ENCODE measurements at regions not wholly inside any gene's neighbourhood (a gene's known extent, or its start where the extent isn't known, plus 50 kb on each side); places are given as distances from the start of the nearest gene placed in this dataset.

DNA sequence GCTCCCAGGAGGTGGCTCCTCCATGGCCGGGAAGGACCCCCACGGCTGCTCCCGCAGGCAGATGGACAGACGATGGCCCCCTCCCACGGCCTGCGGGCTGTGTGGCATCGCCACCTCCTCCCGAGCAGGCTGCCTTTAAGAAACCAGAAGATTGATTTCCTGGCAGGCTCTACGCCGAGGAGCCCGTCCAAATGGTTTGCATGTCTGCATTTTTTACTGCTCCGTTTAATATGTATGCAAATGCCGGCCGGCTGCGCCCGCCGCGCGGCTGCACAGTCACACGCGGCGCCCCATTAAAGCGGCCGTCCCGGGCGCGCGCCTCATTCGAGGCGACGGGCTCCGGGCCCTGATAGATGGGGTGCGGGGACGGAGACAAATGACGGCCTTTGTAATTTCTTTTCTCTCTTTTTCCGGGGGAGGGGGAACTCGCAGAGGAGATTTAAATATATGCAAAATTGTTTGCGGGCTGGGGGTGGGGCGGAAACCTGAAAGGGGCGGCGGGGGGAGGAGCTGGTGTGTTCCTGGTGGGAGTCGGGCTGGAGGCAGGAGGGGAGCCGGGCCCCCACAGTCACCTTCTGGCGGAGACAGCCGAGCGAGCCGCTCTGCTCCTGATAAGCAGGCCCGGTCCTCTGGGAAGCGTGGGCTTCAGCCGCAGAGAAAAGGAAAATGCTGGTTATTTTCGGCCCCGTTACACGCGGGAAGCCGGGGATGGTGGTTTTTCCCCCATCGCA is 158.7 kb upstream of the IER5L start:
- no peak for DNase-seq

DNA sequence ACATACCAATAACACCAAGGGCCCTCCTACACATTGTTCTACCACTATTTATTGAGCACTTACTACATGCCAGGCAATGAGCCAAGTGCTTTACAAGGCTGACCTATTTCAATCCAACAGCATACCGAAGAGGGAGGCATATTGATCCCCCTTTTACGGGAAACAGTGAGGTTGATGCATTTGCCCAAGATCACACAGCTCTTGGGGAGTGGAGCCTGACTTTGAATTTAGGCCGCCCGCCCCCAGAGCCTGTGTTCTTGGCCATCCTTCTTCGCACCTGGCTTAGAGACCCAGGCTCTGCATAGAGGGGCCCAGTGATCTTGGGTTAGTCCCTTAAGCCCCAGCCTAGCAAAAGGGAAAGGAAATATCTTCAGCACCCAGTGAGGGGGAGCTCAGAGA is 158.1 kb upstream of the IER5L start:
- no peak for DNase-seq

DNA sequence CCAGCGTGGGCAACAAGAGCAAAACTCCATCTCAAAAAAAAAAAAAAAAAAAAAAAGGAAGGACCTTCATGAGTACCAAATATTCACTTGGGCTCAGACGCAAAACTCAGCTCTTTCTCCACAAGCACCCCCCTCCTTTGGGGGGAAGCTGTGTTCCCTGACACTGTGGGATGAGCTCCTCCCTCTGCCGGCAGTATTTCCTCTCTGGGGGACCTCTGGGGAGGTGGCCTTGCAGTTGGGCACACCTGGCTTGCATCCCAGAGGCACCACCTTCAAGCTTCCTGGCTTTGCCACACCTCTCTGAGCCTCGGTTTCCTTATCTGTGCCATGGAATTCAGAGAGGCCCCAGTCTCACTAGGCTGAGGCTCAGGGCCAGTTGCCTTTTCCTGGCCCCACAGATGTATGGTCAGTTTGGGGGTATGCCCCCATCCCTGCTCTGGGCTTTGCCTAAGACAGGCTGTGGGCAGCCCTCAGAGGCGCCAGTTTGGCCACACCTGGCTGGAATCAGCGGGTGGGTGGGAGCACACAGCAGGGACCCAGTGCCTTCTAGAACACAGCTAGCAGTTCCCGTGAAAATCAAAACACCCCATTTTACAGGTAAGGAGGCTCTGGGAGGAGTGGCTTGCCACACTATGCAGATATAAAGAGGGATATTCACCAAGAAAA is 157.5 kb upstream of the IER5L start:
- DNase-seq: no peak

DNA sequence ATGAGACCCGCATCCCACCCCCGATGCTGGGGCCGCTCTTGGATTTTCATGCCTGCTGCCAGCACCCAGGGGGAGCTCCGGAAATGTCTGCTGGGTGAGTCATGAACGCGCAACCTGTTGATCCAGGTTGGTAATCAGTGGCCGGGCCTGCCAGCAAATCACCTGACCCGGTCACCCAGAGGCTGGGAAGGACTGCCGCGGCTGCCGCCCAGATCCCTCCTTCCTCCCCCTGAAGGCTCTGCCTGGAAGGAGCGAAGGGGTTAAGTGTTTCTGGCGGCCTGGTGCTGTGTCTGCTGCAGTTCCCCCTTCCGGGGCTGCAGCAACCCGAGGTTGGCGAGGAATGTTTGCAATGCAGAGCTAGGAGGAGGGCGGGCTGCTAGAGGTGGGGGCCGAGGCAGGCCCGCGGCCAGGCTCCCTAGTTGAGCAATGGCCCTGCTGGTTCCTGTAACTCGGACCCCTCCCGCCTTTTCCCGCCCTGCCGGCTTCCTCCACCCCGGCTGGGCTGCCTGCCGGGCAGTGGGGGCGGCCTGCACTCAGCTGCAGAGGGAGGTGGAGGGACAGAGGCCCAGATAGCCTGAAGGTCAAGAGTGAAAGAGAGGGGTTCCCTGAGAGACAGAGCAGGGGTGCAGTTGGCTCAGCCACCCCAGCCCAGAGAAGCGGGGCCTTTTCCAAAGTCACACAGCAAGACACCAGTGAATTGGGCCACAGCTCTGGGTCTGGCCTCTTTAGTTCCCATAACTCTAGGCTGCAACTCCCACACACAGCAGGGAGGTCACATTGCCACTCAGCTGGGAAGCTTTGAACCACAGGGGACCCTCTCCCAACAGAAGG is 156.3 kb upstream of the IER5L start:
- DNase-seq: no peak

DNA sequence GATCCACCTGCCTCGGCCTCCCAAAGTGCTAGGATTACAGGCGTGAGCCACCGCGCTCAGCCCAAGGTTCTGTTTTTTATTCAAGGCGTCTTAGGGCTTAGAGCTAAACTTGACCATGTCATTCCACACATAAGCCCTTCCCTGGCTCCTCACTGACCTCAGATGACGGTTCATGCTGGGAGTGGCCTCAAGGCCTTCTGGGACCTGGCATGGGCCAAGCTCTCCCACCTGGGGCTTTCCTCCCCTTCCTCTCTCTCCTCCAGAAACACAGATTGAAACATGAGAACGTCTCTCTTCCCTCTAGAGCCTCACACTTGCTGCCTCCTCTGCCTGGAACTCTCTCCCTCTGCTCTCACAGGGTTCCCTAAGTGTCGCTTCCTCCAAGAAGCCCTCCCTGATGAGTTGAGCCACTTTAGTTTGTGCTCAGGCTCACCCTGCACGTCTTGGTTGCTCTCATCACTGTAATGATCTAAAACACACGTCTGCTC is 155.6 kb upstream of the IER5L start:
- no peak for DNase-seq

DNA sequence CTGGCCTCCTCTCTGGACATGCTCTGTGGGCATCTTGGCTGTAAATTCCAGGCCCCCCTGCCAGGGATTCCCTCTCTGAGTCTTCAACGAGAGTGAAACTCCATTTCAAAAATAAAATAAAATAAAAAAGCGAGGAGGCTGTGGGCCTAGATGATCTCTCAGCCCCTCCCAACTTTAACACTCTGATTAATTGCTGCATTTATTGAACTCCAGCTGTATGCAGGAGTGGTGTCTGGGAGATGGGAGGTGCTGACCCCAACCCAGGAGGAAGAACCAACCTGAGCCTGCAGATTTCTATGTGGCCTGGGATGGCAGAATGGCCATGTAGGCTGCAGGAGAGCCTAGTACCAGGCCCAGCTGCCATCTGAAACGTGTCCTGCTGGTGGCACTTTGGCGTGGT is 154.5 kb upstream of the IER5L start:
- DNase-seq: no peak

DNA sequence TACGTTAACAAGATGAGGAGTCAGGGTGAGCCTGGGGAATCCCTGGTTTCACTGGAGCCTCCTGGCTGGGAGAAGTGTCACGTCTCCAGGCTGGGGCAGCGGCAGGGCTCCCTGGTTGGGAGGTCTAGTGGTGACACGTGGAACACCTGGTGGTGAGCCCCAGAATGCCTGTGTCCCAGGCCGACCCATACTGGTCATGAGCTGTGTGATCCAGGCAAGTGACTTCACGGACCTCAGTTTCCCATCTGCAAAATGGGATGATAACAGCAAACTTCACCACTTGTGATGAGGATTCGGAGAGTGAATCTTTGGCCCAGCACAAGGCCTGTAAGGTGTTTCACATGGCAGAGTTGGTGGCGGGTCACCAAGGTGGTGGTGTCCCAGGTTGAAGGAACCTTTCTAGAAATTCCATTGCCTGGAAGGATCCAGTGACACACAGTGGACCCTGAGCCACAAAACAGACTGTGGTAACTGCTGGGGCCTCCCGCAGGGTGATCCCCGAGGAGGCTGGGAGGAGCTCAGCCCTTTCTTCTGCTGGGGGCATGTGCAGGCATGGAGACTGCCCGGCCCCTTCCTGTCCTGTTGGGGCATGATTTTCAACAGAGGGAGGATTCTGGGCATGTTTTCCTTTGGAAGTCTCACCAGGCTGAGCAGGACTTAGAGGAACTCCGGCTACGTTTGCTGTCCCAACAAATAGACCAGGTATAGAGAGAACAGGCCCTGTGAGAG is 153.9 kb upstream of the IER5L start:
- no peak for DNase-seq

DNA sequence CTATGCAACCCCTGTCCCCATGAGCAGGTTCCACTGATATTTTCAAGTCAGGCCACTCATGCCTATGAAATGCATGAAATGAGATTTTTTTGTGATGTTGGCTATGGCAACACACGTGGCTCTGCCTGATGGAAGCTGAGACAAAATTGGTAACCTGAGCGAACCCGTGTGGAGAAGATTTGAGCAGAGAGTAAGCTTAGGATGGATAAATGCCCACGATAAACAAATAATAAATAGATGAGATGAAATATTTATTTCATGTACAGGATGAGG is 153.4 kb upstream of the IER5L start:
- no peak for DNase-seq

DNA sequence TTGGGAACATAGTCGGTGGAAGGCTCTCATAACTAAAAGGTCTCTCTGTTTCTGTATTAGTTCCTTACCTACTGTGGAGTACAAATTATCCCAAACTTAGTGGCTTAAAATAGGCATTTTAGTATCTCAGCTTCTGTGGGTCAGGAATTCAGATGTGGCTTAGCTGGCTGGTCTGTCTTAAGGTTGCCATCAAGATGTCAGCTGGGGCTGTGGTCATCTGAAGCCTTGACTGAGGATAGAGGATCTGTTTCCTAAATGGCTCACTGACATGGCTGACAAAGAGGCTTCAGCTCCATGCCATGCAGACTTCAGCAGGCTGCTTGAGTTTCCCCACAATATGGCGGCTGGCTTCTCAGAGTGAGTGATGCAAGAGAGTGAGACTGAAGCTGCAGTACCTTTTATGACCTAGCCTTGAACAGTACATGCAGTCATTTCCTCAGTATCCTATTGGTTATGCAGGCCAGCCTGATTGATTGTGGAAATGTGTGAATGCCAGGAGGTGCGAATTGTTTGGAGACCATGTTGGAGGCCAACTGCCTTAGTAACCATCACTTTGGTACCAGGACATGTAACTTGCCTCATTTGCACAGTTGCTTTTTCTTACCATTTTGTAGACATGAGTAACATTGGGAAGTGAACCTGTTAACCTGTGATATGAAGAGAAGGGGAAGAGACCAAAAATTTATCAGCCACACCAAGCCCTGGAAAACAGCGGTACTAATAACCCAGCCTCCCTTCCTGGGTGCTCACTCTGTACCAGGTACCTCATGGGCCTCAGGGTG is 152.8 kb upstream of the IER5L start:
- no peak for DNase-seq

DNA sequence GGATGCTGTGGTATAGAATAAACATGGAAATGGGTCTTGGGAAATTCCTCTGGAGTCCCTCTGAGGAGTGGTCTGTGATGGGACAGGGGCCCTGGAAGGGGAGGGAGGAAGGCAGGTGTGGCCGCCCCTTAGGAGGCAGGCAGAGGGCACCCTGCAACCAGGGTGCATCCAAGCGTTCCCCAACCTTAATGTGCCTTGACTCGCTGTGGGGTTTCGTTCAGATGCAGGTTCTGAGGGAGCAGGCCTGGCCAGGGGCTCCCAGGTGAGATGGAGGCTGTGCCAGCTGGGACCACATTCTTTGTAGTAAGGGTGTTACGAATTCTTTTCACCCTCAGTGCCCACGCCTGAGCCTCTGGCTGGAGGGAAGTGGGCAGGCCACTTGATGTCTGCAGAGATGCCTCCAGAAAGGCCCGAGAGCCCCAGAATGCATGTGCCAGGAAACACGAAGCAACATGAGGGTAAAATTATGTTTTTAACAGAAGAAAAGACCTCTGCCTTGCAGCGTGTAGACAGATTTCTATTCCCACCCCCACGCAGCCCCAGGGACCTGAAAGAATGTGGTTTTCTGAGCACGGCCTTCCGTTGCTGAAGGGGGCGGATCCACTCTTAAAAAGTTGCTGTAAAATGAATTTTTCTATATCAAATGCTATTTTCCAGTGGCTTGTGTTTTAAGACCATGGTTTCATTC is 150.4 kb upstream of the IER5L start:
- no peak for DNase-seq

DNA sequence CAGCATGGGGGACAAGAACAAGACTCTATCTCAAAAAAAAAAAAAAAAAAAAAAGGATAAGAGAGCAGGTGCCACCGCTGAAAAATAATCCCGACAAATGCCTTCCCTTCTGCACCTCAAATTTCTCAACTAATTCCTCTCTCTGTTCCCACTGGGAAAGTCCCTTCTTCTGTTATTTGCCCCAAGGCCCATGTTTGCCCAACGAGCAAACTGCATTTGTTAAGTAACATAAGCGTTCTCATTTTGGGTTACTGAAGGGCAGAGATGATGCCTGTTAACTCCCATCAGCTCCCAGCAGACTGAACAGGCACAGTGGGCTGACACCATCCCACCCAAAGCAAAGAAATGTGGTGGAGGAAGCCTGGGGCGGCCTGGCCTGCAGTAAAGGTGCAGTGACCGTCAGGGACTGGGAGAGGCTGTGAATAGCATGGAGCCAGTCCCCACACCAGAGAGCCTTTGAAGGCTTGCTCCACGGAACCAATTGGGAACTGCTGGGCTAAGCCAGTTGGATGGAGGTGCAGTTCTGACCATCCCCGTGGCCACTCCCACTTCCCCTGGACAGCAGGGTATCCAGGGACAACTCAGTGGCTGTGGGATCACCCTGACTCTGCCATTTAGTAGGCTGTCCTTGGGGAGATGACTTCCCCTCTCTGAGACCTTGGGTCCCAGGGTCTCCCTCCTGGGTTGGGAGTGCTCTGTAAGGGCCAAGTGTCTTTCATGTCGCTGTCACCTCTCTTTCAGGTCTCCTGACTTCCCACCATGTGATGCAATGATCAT is 149.7 kb upstream of the IER5L start:
- DNase-seq: no peak

DNA sequence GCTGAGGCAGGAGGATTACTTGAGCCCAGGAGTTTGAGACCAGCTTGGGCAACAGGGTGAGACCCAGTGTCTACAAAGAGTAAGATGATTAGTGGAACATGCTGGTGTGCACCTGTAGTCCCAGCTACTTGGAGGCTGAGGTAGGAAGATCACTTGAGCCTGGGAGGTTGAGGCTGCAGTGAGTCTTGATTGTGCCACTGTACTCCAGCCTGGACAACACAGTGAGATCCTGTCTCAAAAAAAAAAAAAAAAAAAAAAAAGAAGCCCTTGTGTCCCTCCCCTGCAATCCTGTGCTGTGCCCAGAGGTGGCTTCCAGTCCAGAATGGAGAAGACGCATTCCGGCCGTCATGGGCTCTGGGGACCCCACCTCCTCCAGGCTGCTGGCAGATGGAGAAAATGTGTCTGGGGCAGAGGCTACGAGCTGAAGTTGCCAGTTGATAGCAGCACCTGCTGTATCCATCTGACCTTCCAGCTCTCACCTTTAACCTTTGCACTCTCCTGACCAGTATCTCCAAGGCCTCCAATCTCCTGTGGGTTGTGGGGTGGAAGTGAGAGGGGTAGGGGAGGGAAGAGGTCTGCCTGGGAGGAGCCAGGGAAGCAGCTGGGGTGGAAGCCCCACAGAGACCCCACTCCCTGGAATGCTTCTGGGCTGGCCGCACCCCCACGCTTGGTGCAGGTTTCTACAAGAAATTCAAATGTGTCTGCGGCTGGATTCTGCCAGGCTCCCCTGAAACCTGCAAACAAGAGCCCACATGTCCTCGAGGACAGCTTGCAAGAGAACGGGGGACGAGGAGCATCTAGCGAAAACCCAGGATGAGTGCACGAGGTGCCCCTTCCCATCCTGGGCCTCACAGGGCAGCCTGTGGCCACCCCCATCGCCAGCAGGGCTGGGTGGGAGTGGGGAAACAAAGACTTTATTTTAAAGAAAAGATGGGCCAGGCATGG is 148.3 kb upstream of the IER5L start:
- no peak for DNase-seq

DNA sequence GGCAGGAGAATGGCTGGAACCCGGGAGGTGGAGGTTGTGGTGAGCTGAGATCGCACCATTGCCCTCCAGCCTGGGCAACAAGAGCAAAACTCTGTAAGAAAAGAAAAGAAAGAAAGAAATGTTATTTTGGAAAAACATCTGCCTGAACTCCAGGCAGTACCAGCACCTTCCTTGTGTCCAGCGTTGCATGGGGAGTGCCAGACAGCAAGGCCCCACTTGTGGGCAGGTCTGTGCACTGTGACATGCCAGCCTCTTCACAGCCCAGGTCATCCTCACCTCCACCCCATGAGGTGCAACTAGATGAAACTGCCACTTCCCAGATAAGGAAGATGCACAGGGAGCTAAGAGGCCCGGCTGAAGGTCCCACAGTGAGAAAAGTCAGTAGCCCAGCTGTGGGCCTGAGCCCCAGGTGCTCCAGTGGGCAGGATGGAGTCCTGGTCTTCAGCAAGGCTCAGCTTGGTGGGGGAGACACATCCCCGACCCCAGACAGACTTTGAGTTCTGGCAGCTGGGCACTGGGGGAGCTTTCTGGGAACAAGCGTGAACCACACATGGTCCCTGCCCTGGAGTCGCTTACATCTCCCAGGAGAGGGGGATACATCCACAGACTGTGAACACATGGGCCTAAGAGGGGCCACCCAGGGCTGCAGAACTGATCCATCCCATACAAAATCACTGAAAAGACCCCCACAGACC is 146.9 kb upstream of the IER5L start:
- DNase-seq: no peak

DNA sequence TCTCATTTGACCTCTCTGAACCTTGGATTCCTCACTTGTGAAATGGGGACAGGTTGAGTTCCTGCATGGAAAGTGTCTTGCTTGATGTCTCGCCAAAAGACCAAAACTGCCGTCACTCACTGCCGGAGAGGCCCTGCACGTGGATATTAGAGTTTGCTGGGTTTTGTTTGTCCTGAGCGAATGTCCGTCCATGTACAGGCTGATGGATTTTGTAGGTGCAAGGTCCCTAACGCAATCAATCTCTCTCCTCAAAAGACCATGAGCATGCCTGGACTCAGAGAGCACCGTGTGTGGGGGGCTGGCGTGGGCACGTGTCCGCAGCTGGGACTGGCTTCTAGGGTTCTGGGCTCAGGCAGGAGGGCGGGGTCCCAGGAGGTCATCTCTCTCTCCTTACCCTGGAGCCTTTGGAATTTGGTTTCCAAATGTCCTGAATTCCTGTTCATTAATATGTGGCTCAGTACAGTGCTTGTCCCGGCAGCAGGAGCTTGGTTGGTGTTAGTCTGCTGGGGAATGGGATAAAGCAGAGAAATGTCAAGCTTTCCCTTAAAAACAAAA is 146.0 kb upstream of the IER5L start:
- no peak for DNase-seq

DNA sequence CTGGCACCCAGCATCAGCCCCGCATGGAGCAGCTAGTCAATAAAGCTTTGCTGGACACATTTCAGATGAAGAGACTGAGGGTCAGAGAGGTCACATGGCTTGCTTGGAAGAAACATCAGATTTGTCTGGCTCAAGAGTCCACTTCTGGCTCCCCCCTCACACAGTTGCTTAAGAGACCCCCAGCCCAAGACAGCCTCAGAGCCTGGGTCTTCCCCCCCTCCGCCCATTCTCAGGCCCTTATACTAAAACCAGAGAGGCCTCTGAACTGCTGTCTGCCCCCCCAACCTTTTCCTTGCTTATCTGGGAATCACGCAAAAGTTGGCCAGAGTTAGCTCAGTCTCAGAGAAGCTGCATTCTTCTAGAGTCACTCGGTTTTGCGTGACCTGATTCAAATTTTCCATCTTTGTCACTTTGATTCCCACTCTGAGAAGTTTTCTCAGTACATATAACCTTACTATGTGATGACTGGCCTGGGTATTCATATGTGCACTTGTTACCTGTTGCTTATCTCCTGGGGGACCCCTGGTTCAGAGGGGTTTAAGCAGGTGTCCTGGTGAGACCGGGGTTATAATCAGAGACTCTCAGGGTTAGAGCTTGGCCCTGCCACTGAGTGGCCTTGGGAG is 145.4 kb upstream of the IER5L start:
- DNase-seq: no peak

DNA sequence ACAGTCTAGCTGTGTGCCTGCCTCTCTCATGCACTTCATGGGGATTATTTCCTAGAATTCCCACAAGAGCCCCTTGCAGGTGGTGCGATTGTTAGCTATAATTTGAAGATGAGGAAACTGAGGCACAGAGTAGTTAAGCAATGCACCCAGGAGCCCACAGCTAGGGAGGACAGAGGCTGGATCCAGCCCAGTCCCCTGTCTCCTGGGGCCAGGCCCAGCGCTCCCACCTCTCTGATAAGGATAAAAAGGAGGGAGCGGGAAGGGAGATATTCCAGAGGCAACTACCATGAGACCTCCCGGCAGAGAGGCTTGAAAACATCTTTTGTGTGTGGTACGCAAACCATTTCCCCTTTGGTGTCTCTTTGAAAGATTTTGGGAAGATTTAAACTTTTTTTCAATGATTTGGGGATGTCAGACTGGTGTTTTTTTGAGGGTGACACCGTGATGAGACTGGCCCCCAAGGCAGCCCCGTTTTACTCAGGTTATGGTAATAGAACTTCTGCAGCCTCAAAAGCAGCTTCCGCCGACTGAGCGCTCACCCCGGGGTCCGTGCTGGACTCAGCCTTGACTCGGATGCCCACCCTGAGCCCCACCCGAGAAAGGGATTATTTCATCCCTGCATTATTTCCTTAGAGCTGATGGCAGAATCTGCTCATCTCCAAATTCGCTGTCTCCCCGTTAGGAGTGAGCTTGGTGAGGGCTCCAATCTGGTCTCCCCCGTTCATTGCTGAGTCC is 144.7 kb upstream of the IER5L start:
- DNase-seq: no peak

DNA sequence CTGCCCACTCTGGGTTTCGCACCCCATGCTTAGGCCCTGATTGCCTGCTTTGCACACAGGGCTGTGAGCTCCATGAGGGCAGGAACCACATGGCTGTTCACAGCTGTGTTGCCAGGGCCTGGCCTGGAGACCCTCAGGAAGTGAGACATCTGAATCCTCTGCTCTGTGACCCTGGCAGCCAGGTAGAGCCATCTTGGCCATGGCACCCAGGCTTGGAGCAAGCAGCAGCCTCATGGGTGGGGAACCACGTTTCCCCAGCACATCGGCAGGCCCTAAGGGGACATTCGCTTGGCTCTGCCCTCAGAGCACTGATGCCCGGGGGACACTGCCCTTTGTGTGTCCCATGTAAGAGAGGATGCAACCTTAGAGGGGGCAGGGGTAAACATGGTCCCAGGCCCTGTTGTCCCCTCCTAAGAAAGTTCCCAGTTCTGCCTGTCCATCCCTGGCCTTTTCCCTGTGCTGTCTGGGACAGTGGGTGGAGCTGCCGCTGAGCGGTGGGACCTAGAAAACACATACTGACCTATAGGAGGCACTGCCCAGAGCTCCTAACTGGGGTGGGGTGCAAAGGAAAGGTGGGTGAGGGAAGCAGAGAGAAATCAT is 144.1 kb upstream of the IER5L start:
- no peak for DNase-seq
